ENCODE measurements at regions not wholly inside any gene's neighbourhood (a gene's known extent, or its start where the extent isn't known, plus 50 kb on each side); places are given as distances from the start of the nearest gene placed in this dataset.

DNA sequence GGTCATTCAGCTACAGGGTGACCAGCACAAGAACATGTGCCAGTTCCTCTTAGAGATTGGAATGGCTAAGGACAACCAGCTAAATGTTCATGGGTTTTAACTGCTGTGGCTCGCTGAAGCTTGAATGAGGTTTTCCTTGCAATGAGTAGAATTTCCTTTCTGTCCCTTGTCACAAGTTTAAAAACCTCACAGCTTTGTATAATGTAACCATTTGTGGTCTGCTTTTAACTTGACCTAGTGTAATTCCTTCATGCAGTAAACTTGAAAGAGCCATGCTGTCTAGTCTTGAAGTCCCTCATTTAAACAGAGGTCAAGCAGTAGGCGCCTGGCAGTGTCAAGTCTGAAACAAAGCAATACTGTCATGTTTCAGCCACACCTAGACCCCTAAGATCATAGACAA lies 181.3 kb upstream of the DMRT1 start:
- Histone ChIP-seq H3K4me3 (ENCODE audit: low read length in 2 of 2) (no peak overlapping the region), H2AK5ac (ENCODE audit: low read depth, low read length) (no peak overlapping the region), H4K8ac (ENCODE audit: low read depth, low read length) (no peak overlapping the region), H3K9ac (ENCODE audit: low read depth, low read length, poor library complexity) (no peak overlapping the region), H3K4me2 (ENCODE audit: insufficient read depth, low read length, poor library complexity, severe bottlenecking) (no peak overlapping the region), H2BK5ac (ENCODE audit: low read length) (no peak overlapping the region), H2BK120ac (ENCODE audit: low read depth, low read length) (no peak overlapping the region), H3K9me3 (replicated peaks in 1 of 2; ENCODE audit: control insufficient read depth in 2 of 2, insufficient read depth in 1 of 2, low read depth in 1 of 2, low read length in 2 of 2) (no peaks in the 10 kb centered on the region), H3K18ac (ENCODE audit: low read length) (no peak overlapping the region), H3K4me1 (ENCODE audit: control insufficient read depth in 2 of 2, insufficient read depth in 1 of 2, low read depth in 1 of 2, low read length in 2 of 2) (no peaks in the 10 kb centered on the region), H4K91ac (ENCODE audit: low read depth, low read length, poor library complexity) (no peak overlapping the region), H3K36me3 (replicated peaks in 1 of 2; ENCODE audit: control insufficient read depth in 2 of 2, insufficient read depth in 2 of 2, low read length in 2 of 2) (no peaks in the 10 kb centered on the region), H3K27ac (replicated peaks; ENCODE audit: low read length) (no peak overlapping the region), H3K4ac (ENCODE audit: low read length) (no peak overlapping the region), H2BK12ac (ENCODE audit: low read length) (no peak overlapping the region), H3K23ac (ENCODE audit: low read depth, low read length, poor library complexity) (no peak overlapping the region), H2AFZ (ENCODE audit: low read length) (no peak overlapping the region), H3K79me1 (ENCODE audit: low read depth, low read length) (no peaks in the 10 kb centered on the region), H2BK15ac (ENCODE audit: low read length) (no peak overlapping the region), H3K14ac (ENCODE audit: low read length) (no peak overlapping the region), H3K27me3 (ENCODE audit: control insufficient read depth in 3 of 3, insufficient read depth in 3 of 3, low read depth in 1 of 3, low read length in 3 of 3) (no peaks in the 10 kb centered on the region)
- DNase-seq (ENCODE audit: low spot score), result no peak
- no CpG with 5 or more reads among the region's 2 CpGs for whole genome bisulfite sequencing, 2 donors (ENCODE audit: extremely low coverage in 2 of 2, insufficient read length in 2 of 2, insufficient replicate concordance in 1 of 2)

DNA sequence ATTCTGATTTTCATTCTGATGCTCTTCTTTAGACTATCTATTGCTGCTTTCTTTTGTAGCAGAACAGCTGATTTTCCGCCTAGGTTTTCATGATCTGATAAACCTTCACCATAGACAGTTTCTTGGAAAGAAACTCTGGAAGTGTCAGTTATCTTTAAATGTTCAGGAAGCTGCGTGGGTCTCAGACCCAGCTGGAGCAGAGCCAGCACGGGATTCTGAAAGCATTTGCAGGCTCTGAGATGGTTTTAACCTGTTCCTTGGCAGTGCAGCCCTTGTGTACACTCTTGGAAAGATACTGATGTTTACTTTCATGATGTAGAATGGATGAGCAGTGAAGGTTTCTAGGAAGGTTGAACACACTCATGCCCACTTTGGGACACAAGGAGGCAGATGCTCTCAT lies 178.0 kb upstream of the DMRT1 start:
- no peak for DNase-seq (ENCODE audit: low spot score)
- Histone ChIP-seq H3K9me3 (replicated peaks in 1 of 2; ENCODE audit: control insufficient read depth in 2 of 2, insufficient read depth in 1 of 2, low read depth in 1 of 2, low read length in 2 of 2) (peaks cover 0 to under 1% of the 10 kb centered on the region in 2 donors), H3K23ac (ENCODE audit: low read depth, low read length, poor library complexity) (no peak overlapping the region), H2BK15ac (ENCODE audit: low read length) (no peak overlapping the region), H3K4ac (ENCODE audit: low read length) (no peak overlapping the region), H3K27me3 (ENCODE audit: control insufficient read depth in 3 of 3, insufficient read depth in 3 of 3, low read depth in 1 of 3, low read length in 3 of 3) (no peaks in the 10 kb centered on the region), H3K27ac (replicated peaks; ENCODE audit: low read length) (no peak overlapping the region), H3K36me3 (replicated peaks in 1 of 2; ENCODE audit: control insufficient read depth in 2 of 2, insufficient read depth in 2 of 2, low read length in 2 of 2) (no peaks in the 10 kb centered on the region), H2BK12ac (ENCODE audit: low read length) (no peak overlapping the region), H3K79me1 (ENCODE audit: low read depth, low read length) (no peaks in the 10 kb centered on the region), H3K14ac (ENCODE audit: low read length) (no peak overlapping the region), H2BK120ac (ENCODE audit: low read depth, low read length) (no peak overlapping the region), H2AK5ac (ENCODE audit: low read depth, low read length) (no peak overlapping the region), H2AFZ (ENCODE audit: low read length) (no peak overlapping the region), H3K18ac (ENCODE audit: low read length) (no peak overlapping the region), H4K91ac (ENCODE audit: low read depth, low read length, poor library complexity) (no peak overlapping the region), H3K4me3 (ENCODE audit: low read length in 2 of 2) (no peak overlapping the region), H3K4me1 (ENCODE audit: control insufficient read depth in 2 of 2, insufficient read depth in 1 of 2, low read depth in 1 of 2, low read length in 2 of 2) (no peaks in the 10 kb centered on the region), H4K8ac (ENCODE audit: low read depth, low read length) (no peak overlapping the region), H3K4me2 (ENCODE audit: insufficient read depth, low read length, poor library complexity, severe bottlenecking) (no peak overlapping the region), H3K9ac (ENCODE audit: low read depth, low read length, poor library complexity) (no peak overlapping the region), H2BK5ac (ENCODE audit: low read length) (no peak overlapping the region)
- no CpG with 5 or more reads among the region's 3 CpGs for WGBS, 2 donors (ENCODE audit: extremely low coverage in 2 of 2, insufficient read length in 2 of 2, insufficient replicate concordance in 1 of 2)

DNA sequence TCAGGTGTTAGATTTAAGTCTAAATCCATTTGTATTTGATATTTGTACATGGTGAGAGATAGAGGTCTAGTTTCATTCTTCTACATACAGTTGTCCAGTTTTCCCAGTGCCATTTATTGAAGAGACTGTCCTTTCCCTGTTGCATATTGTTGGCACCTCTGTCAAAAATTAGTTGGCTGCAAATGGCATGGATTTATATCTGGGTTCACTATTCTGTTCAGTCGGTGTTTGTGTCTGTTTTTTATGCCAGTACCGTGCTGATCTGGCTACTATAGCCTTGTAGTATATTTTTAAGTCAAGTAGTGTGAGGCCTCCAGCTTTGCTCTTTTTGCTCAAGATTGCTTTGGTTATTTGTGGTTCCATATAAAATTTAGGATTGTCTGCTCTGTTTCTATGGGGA lies 176.2 kb upstream of the DMRT1 start:
- no peak overlapping the region for H2AK5ac ChIP-seq (ENCODE audit: low read depth, low read length)
- H3K9ac ChIP-seq (ENCODE audit: low read depth, low read length, poor library complexity), result no peak overlapping the region
- no peak overlapping the region for H4K91ac ChIP-seq (ENCODE audit: low read depth, low read length, poor library complexity)
- H3K23ac ChIP-seq (ENCODE audit: low read depth, low read length, poor library complexity), result no peak overlapping the region
- H2BK120ac ChIP-seq (ENCODE audit: low read depth, low read length), result no peak overlapping the region
- peaks cover 3 to 8% of the 10 kb centered on the region in 2 donors for H3K9me3 ChIP-seq (replicated peaks in 1 of 2; ENCODE audit: control insufficient read depth in 2 of 2, insufficient read depth in 1 of 2, low read depth in 1 of 2, low read length in 2 of 2)
- H4K8ac ChIP-seq (ENCODE audit: low read depth, low read length), result no peak overlapping the region
- no peak overlapping the region for H2BK5ac ChIP-seq (ENCODE audit: low read length)
- no peak for DNase-seq (ENCODE audit: low spot score)
- H2AFZ ChIP-seq (ENCODE audit: low read length), result no peak overlapping the region
- no peaks in the 10 kb centered on the region for H3K4me1 ChIP-seq (ENCODE audit: control insufficient read depth in 2 of 2, insufficient read depth in 1 of 2, low read depth in 1 of 2, low read length in 2 of 2)
- H3K27ac ChIP-seq (replicated peaks; ENCODE audit: low read length), result no peak overlapping the region
- WGBS, 2 donors (ENCODE audit: extremely low coverage in 2 of 2, insufficient read length in 2 of 2, insufficient replicate concordance in 1 of 2), result no CpG with 5 or more reads among the region's 2 CpGs
- no peak overlapping the region for H3K4me3 ChIP-seq (ENCODE audit: low read length in 2 of 2)
- H2BK12ac ChIP-seq (ENCODE audit: low read length), result no peak overlapping the region
- no peak overlapping the region for H2BK15ac ChIP-seq (ENCODE audit: low read length)
- H3K14ac ChIP-seq (ENCODE audit: low read length), result no peak overlapping the region
- H3K4me2 ChIP-seq (ENCODE audit: insufficient read depth, low read length, poor library complexity, severe bottlenecking), result no peak overlapping the region
- no peaks in the 10 kb centered on the region for H3K36me3 ChIP-seq (replicated peaks in 1 of 2; ENCODE audit: control insufficient read depth in 2 of 2, insufficient read depth in 2 of 2, low read length in 2 of 2)
- H3K18ac ChIP-seq (ENCODE audit: low read length), result no peak overlapping the region
- no peaks in the 10 kb centered on the region for H3K27me3 ChIP-seq (ENCODE audit: control insufficient read depth in 3 of 3, insufficient read depth in 3 of 3, low read depth in 1 of 3, low read length in 3 of 3)
- peaks cover under 1% of the 10 kb centered on the region for H3K79me1 ChIP-seq (ENCODE audit: low read depth, low read length)
- no peak overlapping the region for H3K4ac ChIP-seq (ENCODE audit: low read length)

DNA sequence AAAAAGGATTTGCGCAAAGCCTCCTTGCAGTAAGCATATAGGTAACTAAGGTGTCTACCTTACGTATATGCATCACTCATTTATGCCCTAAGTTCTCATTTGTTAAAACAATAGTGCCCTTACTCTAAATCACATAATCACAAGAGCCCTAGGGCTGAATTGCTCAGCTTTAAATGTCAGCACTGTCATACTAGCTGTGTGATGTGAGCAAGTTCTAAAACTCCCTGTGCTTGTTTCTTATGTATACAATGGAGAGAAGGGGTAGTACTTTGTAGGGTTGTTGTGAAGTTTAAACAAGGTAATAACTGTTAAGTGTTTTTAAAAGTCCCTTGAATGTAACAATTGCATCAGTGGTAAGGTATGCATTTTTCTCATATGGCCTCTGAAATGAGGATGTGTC lies 169.5 kb upstream of the DMRT1 start:
- Histone ChIP-seq H3K18ac (ENCODE audit: low read length) (no peak overlapping the region), H4K91ac (ENCODE audit: low read depth, low read length, poor library complexity) (no peak overlapping the region), H3K9me3 (replicated peaks in 1 of 2; ENCODE audit: control insufficient read depth in 2 of 2, insufficient read depth in 1 of 2, low read depth in 1 of 2, low read length in 2 of 2) (peaks cover 4 to 8% of the 10 kb centered on the region in 2 donors), H3K14ac (ENCODE audit: low read length) (no peak overlapping the region), H4K8ac (ENCODE audit: low read depth, low read length) (no peak overlapping the region), H3K79me1 (ENCODE audit: low read depth, low read length) (peaks cover 3% of the 10 kb centered on the region), H3K4me2 (ENCODE audit: insufficient read depth, low read length, poor library complexity, severe bottlenecking) (no peak overlapping the region), H3K23ac (ENCODE audit: low read depth, low read length, poor library complexity) (no peak overlapping the region), H2BK120ac (ENCODE audit: low read depth, low read length) (no peak overlapping the region), H3K9ac (ENCODE audit: low read depth, low read length, poor library complexity) (no peak overlapping the region), H3K27me3 (ENCODE audit: control insufficient read depth in 3 of 3, insufficient read depth in 3 of 3, low read depth in 1 of 3, low read length in 3 of 3) (no peaks in the 10 kb centered on the region), H2BK12ac (ENCODE audit: low read length) (no peak overlapping the region), H3K4me3 (ENCODE audit: low read length in 2 of 2) (no peak overlapping the region), H3K4ac (ENCODE audit: low read length) (no peak overlapping the region), H3K27ac (replicated peaks; ENCODE audit: low read length) (no peak overlapping the region), H2BK15ac (ENCODE audit: low read length) (no peak overlapping the region), H3K4me1 (ENCODE audit: control insufficient read depth in 2 of 2, insufficient read depth in 1 of 2, low read depth in 1 of 2, low read length in 2 of 2) (peaks cover 5 to 12% of the 10 kb centered on the region in 2 donors), H2AFZ (ENCODE audit: low read length) (no peak overlapping the region), H2BK5ac (ENCODE audit: low read length) (no peak overlapping the region), H3K36me3 (replicated peaks in 1 of 2; ENCODE audit: control insufficient read depth in 2 of 2, insufficient read depth in 2 of 2, low read length in 2 of 2) (no peaks in the 10 kb centered on the region), H2AK5ac (ENCODE audit: low read depth, low read length) (no peak overlapping the region)
- no CpG with 5 or more reads among the region's 2 CpGs for WGBS, 2 donors (ENCODE audit: extremely low coverage in 2 of 2, insufficient read length in 2 of 2, insufficient replicate concordance in 1 of 2)
- DNase-seq (ENCODE audit: low spot score), result no peak

Measured in neuronal stem cell (in vitro differentiated cells).